ENCODE measurements at regions not wholly inside any gene's neighbourhood (a gene's known extent, or its start where the extent isn't known, plus 50 kb on each side); places are given as distances from the start of the nearest gene placed in this dataset.

GRCh38 chr6:91273729-91274128 is 686.9 kb upstream of the MAP3K7 start:
- intact Hi-C loops (cut with DNase I; ENCODE audit: low total_unique reads) = no loop called here
- WGBS, 2 donors = 46 to 56% methylated on average over 5 of the region's 5 CpGs
- TF ChIP-seq POLR2A (IDR thresholded peaks at IDR 0.05) (no peak), CTCF (IDR thresholded peaks at IDR 0.05) (no peak)
- DNase-seq (ENCODE audit: low spot score in 2 of 2) = no peak
- H3K4me3 ChIP-seq (ENCODE audit: low read depth, poor library complexity, severe bottlenecking) = no peak overlapping the region

GRCh38 chr6:91271807-91272206 is 684.9 kb upstream of the MAP3K7 start:
- 97 to 100% methylated on average over 6 of the region's 6 CpGs for WGBS, 2 donors
- no peak overlapping the region for H3K4me3 ChIP-seq (ENCODE audit: low read depth, poor library complexity, severe bottlenecking)
- intact Hi-C loops (cut with DNase I; ENCODE audit: low total_unique reads) = no loop called here
- TF ChIP-seq POLR2A (IDR thresholded peaks at IDR 0.05) = no peak
- no peak for TF ChIP-seq CTCF (IDR thresholded peaks at IDR 0.05)
- DNase-seq (ENCODE audit: low spot score in 2 of 2) = no peak

GRCh38 chr6:91268941-91269340 is 682.1 kb upstream of the MAP3K7 start:
- 37 to 52% methylated on average over 2 of the region's 2 CpGs for WGBS, 2 donors
- intact Hi-C loops (cut with DNase I; ENCODE audit: low total_unique reads) = no loop called here
- H3K4me3 ChIP-seq (ENCODE audit: low read depth, poor library complexity, severe bottlenecking) = no peak overlapping the region
- DNase-seq (ENCODE audit: low spot score in 2 of 2) = no peak
- TF ChIP-seq POLR2A (IDR thresholded peaks at IDR 0.05) (no peak), CTCF (IDR thresholded peaks at IDR 0.05) (no peak)

- intact Hi-C loops (cut with DNase I; ENCODE audit: low total_unique reads) = no loop called here
- 87 to 90% methylated on average over 6 of the region's 6 CpGs for WGBS, 2 donors
- DNase-seq (ENCODE audit: low spot score in 2 of 2) = no peak
These were observed 680.4 kb upstream of the MAP3K7 start for GRCh38 chr6:91267246-91267645.

GRCh38 chr6:91266156-91266555 is 679.3 kb upstream of the MAP3K7 start:
- DNase-seq (ENCODE audit: low spot score in 2 of 2) = no peak
- intact Hi-C loops (cut with DNase I; ENCODE audit: low total_unique reads) = no loop called here
- no peak for TF ChIP-seq POLR2A (IDR thresholded peaks at IDR 0.05)
- TF ChIP-seq CTCF (IDR thresholded peaks at IDR 0.05) = no peak
- H3K4me3 ChIP-seq (ENCODE audit: low read depth, poor library complexity, severe bottlenecking) = no peak overlapping the region

More at GRCh38 chr6:91267246-91267645, 680.4 kb upstream of the MAP3K7 start:
- no peak for TF ChIP-seq CTCF (IDR thresholded peaks at IDR 0.05)
- no peak for TF ChIP-seq POLR2A (IDR thresholded peaks at IDR 0.05)
- H3K4me3 ChIP-seq (ENCODE audit: low read depth, poor library complexity, severe bottlenecking) = no peak overlapping the region

- TF ChIP-seq POLR2A (IDR thresholded peaks at IDR 0.05) = no peak
- TF ChIP-seq CTCF (IDR thresholded peaks at IDR 0.05) = no peak
- H3K4me3 ChIP-seq (ENCODE audit: low read depth, poor library complexity, severe bottlenecking) = no peak overlapping the region
- intact Hi-C loops (cut with DNase I; ENCODE audit: low total_unique reads) = no loop called here
- no peak for DNase-seq (ENCODE audit: low spot score in 2 of 2)
- WGBS, 2 donors = 75 to 78% methylated on average over 2 of the region's 2 CpGs
These were observed 656.6 kb upstream of the MAP3K7 start for GRCh38 chr6:91243436-91243835.
